Thoracic aorta (tissue), 2 donors: ENCODE measurements at regions not wholly inside any gene's neighbourhood (a gene's known extent, or its start where the extent isn't known, plus 50 kb on each side); places are given as distances from the start of the nearest gene placed in this dataset.

Experiments used
- ATAC-seq: fragments of 150-250 bp; one replicate; pipeline ENCODE4 v1.8.0; 2017; ENCODE audit warnings: low read depth; ENCODE audit not compliant: insufficient number of reproducible peaks, low FRiP score
- DNase-seq: peaks from one replicate; pipeline ENCODE4 v3.0.0-alpha.2; 2020; ENCODE audit warnings: low spot score
- H3K27ac ChIP-seq, 2 donors: fragments of 200-600 bp; sonication (generic); 1 replicate in 1 of 2; 2 replicates in 1 of 2; pipeline ENCODE4 v1.5.1; 2016; ENCODE audit warnings: mild to moderate bottlenecking in 2 of 2, moderate library complexity in 2 of 2
- H3K27me3 ChIP-seq: fragments of 200-600 bp; sonication (generic); replicated peaks from 2 replicates; pipeline ENCODE4 v1.6.0; 2016; ENCODE audit warnings: mild to moderate bottlenecking; ENCODE audit not compliant: insufficient read depth
- H3K36me3 ChIP-seq: fragments of 200-600 bp; sonication (generic); one replicate; pipeline ENCODE4 v1.5.1; 2016
- H3K4me1 ChIP-seq, 2 donors: fragments of 200-600 bp; sonication (generic); 1 replicate in 1 of 2; 2 replicates in 1 of 2; pipeline versions ENCODE4 v1.5.1 to v1.6.0; 2016; ENCODE audit warnings: low read depth in 2 of 2, mild to moderate bottlenecking in 1 of 2; ENCODE audit not compliant: control insufficient read depth in 1 of 2
- H3K4me3 ChIP-seq: fragments of 200-600 bp; sonication (generic); 2 replicates; pipeline ENCODE4 v1.5.1; 2016; ENCODE audit warnings: mild to moderate bottlenecking
- H3K9me3 ChIP-seq: fragments of 200-600 bp; sonication (generic); 2 replicates; pipeline ENCODE4 v1.5.1; 2016
- CTCF ChIP-seq: fragments of 200-600 bp; sonication (generic); IDR thresholded peaks from one replicate; pipeline ENCODE4 v1.5.1; 2019; ENCODE audit warnings: antibody characterized with exemption

DNA sequence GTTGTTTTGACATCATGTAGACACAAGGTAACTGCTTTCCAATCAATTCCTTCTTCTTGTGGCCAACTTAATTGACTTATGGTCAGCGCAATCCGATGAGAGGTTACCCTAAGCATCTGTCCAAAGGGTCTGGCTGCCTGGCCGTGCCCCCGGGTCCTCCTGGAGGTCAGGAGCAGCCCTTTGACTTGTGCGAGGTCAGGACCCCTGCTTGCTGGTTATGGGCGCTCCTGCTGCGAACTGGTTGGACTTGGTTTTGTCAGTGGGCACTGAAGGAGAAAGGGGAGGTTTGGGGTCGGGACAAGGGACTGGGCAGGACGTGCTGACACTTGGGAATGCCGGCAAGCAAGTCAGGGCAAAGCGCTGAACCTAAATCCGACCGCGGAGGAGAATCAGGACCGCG lies 215.6 kb downstream of the QKI start:
- H3K9me3 ChIP-seq = peaks cover 5% of the 10 kb centered on the region
- no peaks in the 10 kb centered on the region for H3K36me3 ChIP-seq
- H3K27me3 ChIP-seq = peaks cover 5% of the 10 kb centered on the region
- no peak overlapping the region for H3K4me3 ChIP-seq
- ATAC-seq (no peak), DNase-seq (no peak)
- no peak for TF ChIP-seq CTCF
- no peaks in the 10 kb centered on the region for H3K4me1 ChIP-seq
- H3K27ac ChIP-seq = no peak overlapping the region
